ENCODE measurements at regions not wholly inside any gene's neighbourhood (a gene's known extent, or its start where the extent isn't known, plus 50 kb on each side); places are given as distances from the start of the nearest gene placed in this dataset.

GRCh38 chr2:220916931-220917330 is 655.2 kb downstream of the EPHA4 start:
- Histone ChIP-seq H3K4ac (ENCODE audit: low read depth in 1 of 2, low read length in 2 of 2) (no peak overlapping the region), H2BK120ac (ENCODE audit: low read depth, low read length) (no peak overlapping the region), H2AFZ (ENCODE audit: low read depth, low read length) (no peak overlapping the region), H3K27ac (ENCODE audit: low read length, poor library complexity, severe bottlenecking) (no peak overlapping the region), H2BK5ac (ENCODE audit: low read depth, low read length, poor library complexity, severe bottlenecking) (no peak overlapping the region), H3K14ac (ENCODE audit: low read length in 2 of 2) (no peak overlapping the region), H3K4me3 (ENCODE audit: insufficient read depth in 1 of 2, low read depth in 1 of 2, low read length in 2 of 2) (no peak overlapping the region), H2BK12ac (ENCODE audit: low read length in 2 of 2) (no peak overlapping the region), H3K79me1 (replicated peaks; ENCODE audit: low read length, poor library complexity, severe bottlenecking) (no peaks in the 10 kb centered on the region), H3K27me3 (ENCODE audit: control insufficient read depth in 1 of 2, insufficient read depth in 1 of 2, low read length in 2 of 2) (no peaks in the 10 kb centered on the region), H2AK5ac (ENCODE audit: low read length, severe bottlenecking) (no peak overlapping the region), H3K9ac (ENCODE audit: low read length) (no peak overlapping the region), H3K4me1 (ENCODE audit: control insufficient read depth, insufficient read depth, low read depth, low read length) (peaks cover 4% of the 10 kb centered on the region), H4K91ac (ENCODE audit: low read length) (no peak overlapping the region), H3K36me3 (ENCODE audit: control insufficient read depth in 1 of 2, insufficient read depth in 2 of 2, low read depth in 1 of 2, low read length in 2 of 2) (no peaks in the 10 kb centered on the region), H4K8ac (ENCODE audit: low read length) (no peak overlapping the region), H3K4me2 (ENCODE audit: low read length, poor library complexity, severe bottlenecking) (no peak overlapping the region), H2BK15ac (ENCODE audit: low read depth, poor library complexity, severe bottlenecking) (no peak overlapping the region), H3K23ac (ENCODE audit: low read length in 2 of 2) (no peak overlapping the region), H3K9me3 (ENCODE audit: control insufficient read depth, low read length) (no peaks in the 10 kb centered on the region), H3K18ac (ENCODE audit: low read depth in 1 of 2, low read length in 2 of 2) (no peak overlapping the region)
- 83% methylated on average over 3 of the region's 4 CpGs for WGBS
- DNase-seq: no peak

- H3K4ac ChIP-seq (ENCODE audit: low read depth in 1 of 2, low read length in 2 of 2): no peak overlapping the region
- no peaks in the 10 kb centered on the region for H3K79me1 ChIP-seq (replicated peaks; ENCODE audit: low read length, poor library complexity, severe bottlenecking)
- H2BK12ac ChIP-seq (ENCODE audit: low read length in 2 of 2): no peak overlapping the region
- no peak overlapping the region for H3K18ac ChIP-seq (ENCODE audit: low read depth in 1 of 2, low read length in 2 of 2)
- H2AFZ ChIP-seq (ENCODE audit: low read depth, low read length): no peak overlapping the region
- no peak overlapping the region for H3K4me2 ChIP-seq (ENCODE audit: low read length, poor library complexity, severe bottlenecking)
- no peak overlapping the region for H2BK5ac ChIP-seq (ENCODE audit: low read depth, low read length, poor library complexity, severe bottlenecking)
- WGBS: 88% methylated on average over 2 of the region's 2 CpGs
- no peak overlapping the region for H3K14ac ChIP-seq (ENCODE audit: low read length in 2 of 2)
- H3K36me3 ChIP-seq (ENCODE audit: control insufficient read depth in 1 of 2, insufficient read depth in 2 of 2, low read depth in 1 of 2, low read length in 2 of 2): no peaks in the 10 kb centered on the region
- no peak overlapping the region for H4K8ac ChIP-seq (ENCODE audit: low read length)
- no peak overlapping the region for H3K27ac ChIP-seq (ENCODE audit: low read length, poor library complexity, severe bottlenecking)
- no peaks in the 10 kb centered on the region for H3K4me1 ChIP-seq (ENCODE audit: control insufficient read depth, insufficient read depth, low read depth, low read length)
- H4K91ac ChIP-seq (ENCODE audit: low read length): no peak overlapping the region
- no peaks in the 10 kb centered on the region for H3K27me3 ChIP-seq (ENCODE audit: control insufficient read depth in 1 of 2, insufficient read depth in 1 of 2, low read length in 2 of 2)
- DNase-seq: no peak
- no peak overlapping the region for H2AK5ac ChIP-seq (ENCODE audit: low read length, severe bottlenecking)
- H3K9me3 ChIP-seq (ENCODE audit: control insufficient read depth, low read length): peaks cover 18% of the 10 kb centered on the region
- peak overlapping the region; percentile 9 for H3K9ac ChIP-seq (ENCODE audit: low read length)
- H2BK120ac ChIP-seq (ENCODE audit: low read depth, low read length): no peak overlapping the region
- no peak overlapping the region for H3K4me3 ChIP-seq (ENCODE audit: insufficient read depth in 1 of 2, low read depth in 1 of 2, low read length in 2 of 2)
- no peak overlapping the region for H2BK15ac ChIP-seq (ENCODE audit: low read depth, poor library complexity, severe bottlenecking)
- no peak overlapping the region for H3K23ac ChIP-seq (ENCODE audit: low read length in 2 of 2)
These were observed 641.6 kb downstream of the EPHA4 start for GRCh38 chr2:220930271-220931076.

GRCh38 chr2:220931491-220931890 is 640.6 kb downstream of the EPHA4 start:
- Histone ChIP-seq H4K91ac (ENCODE audit: low read length) (no peak overlapping the region), H3K27ac (ENCODE audit: low read length, poor library complexity, severe bottlenecking) (no peak overlapping the region), H2BK5ac (ENCODE audit: low read depth, low read length, poor library complexity, severe bottlenecking) (no peak overlapping the region), H3K27me3 (ENCODE audit: control insufficient read depth in 1 of 2, insufficient read depth in 1 of 2, low read length in 2 of 2) (no peaks in the 10 kb centered on the region), H2BK120ac (ENCODE audit: low read depth, low read length) (no peak overlapping the region), H3K9me3 (ENCODE audit: control insufficient read depth, low read length) (peaks cover 9% of the 10 kb centered on the region), H2BK15ac (ENCODE audit: low read depth, poor library complexity, severe bottlenecking) (no peak overlapping the region), H3K9ac (ENCODE audit: low read length) (no peak overlapping the region), H3K23ac (ENCODE audit: low read length in 2 of 2) (no peak overlapping the region), H3K36me3 (ENCODE audit: control insufficient read depth in 1 of 2, insufficient read depth in 2 of 2, low read depth in 1 of 2, low read length in 2 of 2) (no peaks in the 10 kb centered on the region), H3K4me1 (ENCODE audit: control insufficient read depth, insufficient read depth, low read depth, low read length) (no peaks in the 10 kb centered on the region), H3K14ac (ENCODE audit: low read length in 2 of 2) (no peak overlapping the region), H3K18ac (ENCODE audit: low read depth in 1 of 2, low read length in 2 of 2) (no peak overlapping the region), H3K79me1 (replicated peaks; ENCODE audit: low read length, poor library complexity, severe bottlenecking) (no peaks in the 10 kb centered on the region), H2AK5ac (ENCODE audit: low read length, severe bottlenecking) (no peak overlapping the region), H4K8ac (ENCODE audit: low read length) (no peak overlapping the region), H2AFZ (ENCODE audit: low read depth, low read length) (no peak overlapping the region), H2BK12ac (ENCODE audit: low read length in 2 of 2) (no peak overlapping the region), H3K4me2 (ENCODE audit: low read length, poor library complexity, severe bottlenecking) (no peak overlapping the region), H3K4ac (ENCODE audit: low read depth in 1 of 2, low read length in 2 of 2) (no peak overlapping the region), H3K4me3 (ENCODE audit: insufficient read depth in 1 of 2, low read depth in 1 of 2, low read length in 2 of 2) (no peak overlapping the region)
- no peak for DNase-seq

GRCh38 chr2:220932041-220932440 is 640.1 kb downstream of the EPHA4 start:
- H3K36me3 ChIP-seq (ENCODE audit: control insufficient read depth in 1 of 2, insufficient read depth in 2 of 2, low read depth in 1 of 2, low read length in 2 of 2): no peaks in the 10 kb centered on the region
- no peak overlapping the region for H4K8ac ChIP-seq (ENCODE audit: low read length)
- 92% methylated on average over 2 of the region's 3 CpGs for WGBS
- H2BK5ac ChIP-seq (ENCODE audit: low read depth, low read length, poor library complexity, severe bottlenecking): no peak overlapping the region
- no peak overlapping the region for H3K14ac ChIP-seq (ENCODE audit: low read length in 2 of 2)
- no peak for DNase-seq
- H4K91ac ChIP-seq (ENCODE audit: low read length): no peak overlapping the region
- no peak overlapping the region for H3K23ac ChIP-seq (ENCODE audit: low read length in 2 of 2)
- H3K27me3 ChIP-seq (ENCODE audit: control insufficient read depth in 1 of 2, insufficient read depth in 1 of 2, low read length in 2 of 2): no peaks in the 10 kb centered on the region
- no peak overlapping the region for H3K27ac ChIP-seq (ENCODE audit: low read length, poor library complexity, severe bottlenecking)
- no peak overlapping the region for H2AFZ ChIP-seq (ENCODE audit: low read depth, low read length)
- H3K4me1 ChIP-seq (ENCODE audit: control insufficient read depth, insufficient read depth, low read depth, low read length): no peaks in the 10 kb centered on the region
- H3K9ac ChIP-seq (ENCODE audit: low read length): no peak overlapping the region
- no peak overlapping the region for H3K4ac ChIP-seq (ENCODE audit: low read depth in 1 of 2, low read length in 2 of 2)
- no peak overlapping the region for H2BK120ac ChIP-seq (ENCODE audit: low read depth, low read length)
- no peaks in the 10 kb centered on the region for H3K79me1 ChIP-seq (replicated peaks; ENCODE audit: low read length, poor library complexity, severe bottlenecking)
- H3K9me3 ChIP-seq (ENCODE audit: control insufficient read depth, low read length): peaks cover 4% of the 10 kb centered on the region
- no peak overlapping the region for H2BK15ac ChIP-seq (ENCODE audit: low read depth, poor library complexity, severe bottlenecking)
- H2BK12ac ChIP-seq (ENCODE audit: low read length in 2 of 2): no peak overlapping the region
- no peak overlapping the region for H3K4me3 ChIP-seq (ENCODE audit: insufficient read depth in 1 of 2, low read depth in 1 of 2, low read length in 2 of 2)
- H3K18ac ChIP-seq (ENCODE audit: low read depth in 1 of 2, low read length in 2 of 2): no peak overlapping the region
- no peak overlapping the region for H3K4me2 ChIP-seq (ENCODE audit: low read length, poor library complexity, severe bottlenecking)
- H2AK5ac ChIP-seq (ENCODE audit: low read length, severe bottlenecking): peak overlapping the region; percentile 19

Measured in mesenchymal stem cell (in vitro differentiated cells and primary cell).